ENCODE measurements at regions not wholly inside any gene's neighbourhood (a gene's known extent, or its start where the extent isn't known, plus 50 kb on each side); places are given as distances from the start of the nearest gene placed in this dataset.

- H3K9ac ChIP-seq (ENCODE audit: low read depth, low read length): no peak overlapping the region
- no peak for DNase-seq
These were observed 55.6 kb upstream of the FOXC1 start for GRCh38 chr6:1554141-1554475.

GRCh38 chr6:1554476-1555310 is 55.0 kb upstream of the FOXC1 start:
- Histone ChIP-seq H3K4me1 (ENCODE audit: insufficient read depth, low read length) (no peaks in the 10 kb centered on the region), H3K4me2 (ENCODE audit: insufficient read depth, low read length) (no peak overlapping the region), H3K36me3 (ENCODE audit: insufficient read depth, low read length) (no peaks in the 10 kb centered on the region), H4K20me1 (ENCODE audit: insufficient read depth, low read length) (no peaks in the 10 kb centered on the region), H3K4me3 (ENCODE audit: low read depth in 1 of 2, low read length in 2 of 2) (no peak overlapping the region), H3K9ac (ENCODE audit: low read depth, low read length) (no peak overlapping the region), H3K27me3 (ENCODE audit: insufficient read depth, low read length, poor library complexity) (no peaks in the 10 kb centered on the region), H3K9me3 (ENCODE audit: insufficient read depth, low read length, severe bottlenecking) (no peaks in the 10 kb centered on the region), H3K27ac (ENCODE audit: low read length) (no peak overlapping the region), H3K79me2 (ENCODE audit: insufficient read depth, low read length) (no peaks in the 10 kb centered on the region), H2AFZ (ENCODE audit: low read depth, low read length) (no peak overlapping the region)
- DNase-seq (no peak), ATAC-seq (ENCODE audit: insufficient read depth, low read depth) (no peak)
- TF ChIP-seq CTCF (IDR thresholded peaks at IDR 0.05; ENCODE audit: borderline replicate concordance, extremely low read depth, low read length, poor library complexity, severe bottlenecking) (no peak), EZH2 (IDR thresholded peaks at IDR 0.05; ENCODE audit: borderline replicate concordance, low read depth, low read length, severe bottlenecking) (no peak)

More at GRCh38 chr6:1554141-1554475, 55.6 kb upstream of the FOXC1 start:
- TF ChIP-seq CTCF (IDR thresholded peaks at IDR 0.05; ENCODE audit: borderline replicate concordance, extremely low read depth, low read length, poor library complexity, severe bottlenecking): no peak
- TF ChIP-seq EZH2 (IDR thresholded peaks at IDR 0.05; ENCODE audit: borderline replicate concordance, low read depth, low read length, severe bottlenecking): no peak
- Histone ChIP-seq H3K9me3 (ENCODE audit: insufficient read depth, low read length, severe bottlenecking) (no peaks in the 10 kb centered on the region), H3K27ac (ENCODE audit: low read length) (no peak overlapping the region), H3K36me3 (ENCODE audit: insufficient read depth, low read length) (no peaks in the 10 kb centered on the region), H3K4me2 (ENCODE audit: insufficient read depth, low read length) (no peak overlapping the region), H3K4me3 (ENCODE audit: low read depth in 1 of 2, low read length in 2 of 2) (no peak overlapping the region), H3K79me2 (ENCODE audit: insufficient read depth, low read length) (no peaks in the 10 kb centered on the region), H3K27me3 (ENCODE audit: insufficient read depth, low read length, poor library complexity) (no peaks in the 10 kb centered on the region), H2AFZ (ENCODE audit: low read depth, low read length) (no peak overlapping the region), H4K20me1 (ENCODE audit: insufficient read depth, low read length) (no peaks in the 10 kb centered on the region), H3K4me1 (ENCODE audit: insufficient read depth, low read length) (no peaks in the 10 kb centered on the region)
- ATAC-seq (ENCODE audit: insufficient read depth, low read depth): no peak

GRCh38 chr6:1558388-1558787 is 51.3 kb upstream of the FOXC1 start:
- no peaks in the 10 kb centered on the region for H3K4me1 ChIP-seq (ENCODE audit: insufficient read depth, low read length)
- no peaks in the 10 kb centered on the region for H3K79me2 ChIP-seq (ENCODE audit: insufficient read depth, low read length)
- H3K27me3 ChIP-seq (ENCODE audit: insufficient read depth, low read length, poor library complexity): no peaks in the 10 kb centered on the region
- H3K27ac ChIP-seq (ENCODE audit: low read length): no peak overlapping the region
- no peak overlapping the region for H2AFZ ChIP-seq (ENCODE audit: low read depth, low read length)
- H3K4me2 ChIP-seq (ENCODE audit: insufficient read depth, low read length): no peak overlapping the region
- no peaks in the 10 kb centered on the region for H4K20me1 ChIP-seq (ENCODE audit: insufficient read depth, low read length)
- no peak overlapping the region for H3K9ac ChIP-seq (ENCODE audit: low read depth, low read length)
- H3K36me3 ChIP-seq (ENCODE audit: insufficient read depth, low read length): no peaks in the 10 kb centered on the region
- no peak for TF ChIP-seq CTCF (IDR thresholded peaks at IDR 0.05; ENCODE audit: borderline replicate concordance, extremely low read depth, low read length, poor library complexity, severe bottlenecking)
- TF ChIP-seq EZH2 (IDR thresholded peaks at IDR 0.05; ENCODE audit: borderline replicate concordance, low read depth, low read length, severe bottlenecking): no peak
- ATAC-seq (ENCODE audit: insufficient read depth, low read depth): no peak
- H3K4me3 ChIP-seq (ENCODE audit: low read depth in 1 of 2, low read length in 2 of 2): no peak overlapping the region
- DNase-seq: no peak
- H3K9me3 ChIP-seq (ENCODE audit: insufficient read depth, low read length, severe bottlenecking): no peaks in the 10 kb centered on the region

Data from DND-41 (cell line).